ENCODE measurements at regions not wholly inside any gene's neighbourhood (a gene's known extent, or its start where the extent isn't known, plus 50 kb on each side); places are given as distances from the start of the nearest gene placed in this dataset.
A peak's percentile ranks its signal among the peaks of the same experiment; 100 is the strongest.

DNA sequence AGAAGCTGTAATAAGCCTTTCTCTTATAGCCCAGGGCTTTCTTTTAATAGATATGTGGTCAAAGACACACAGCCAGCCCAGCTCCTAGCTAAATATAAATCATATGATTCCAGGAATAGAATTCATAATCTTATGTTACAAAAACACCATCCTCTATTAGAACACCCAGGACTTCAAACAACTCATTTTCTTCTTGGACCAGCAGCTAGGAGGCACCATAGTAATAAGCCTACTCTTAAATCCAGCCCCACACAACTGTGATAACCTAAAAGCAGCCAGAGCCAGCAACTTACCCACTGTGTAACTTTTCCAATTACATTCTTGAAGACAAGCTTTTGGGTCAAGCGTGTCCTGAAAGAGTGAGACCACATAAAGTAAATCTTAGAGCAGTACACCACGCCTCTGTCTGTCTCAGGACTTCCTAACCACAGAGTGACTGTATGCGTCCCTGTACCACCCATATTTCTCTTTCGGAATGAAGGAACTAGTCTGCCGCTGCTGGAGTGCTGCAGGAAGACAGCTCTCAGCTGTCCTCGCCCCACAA lies 223.8 kb downstream of the TLE1 start:
- DNase-seq (no peak), ATAC-seq (no peak)
- Histone ChIP-seq H3K4me1 (no peaks in the 10 kb centered on the region), H3K4me3 (no peak overlapping the region), H3K36me3 (replicated peaks in 1 of 2; ENCODE audit: insufficient read depth in 1 of 2, low read depth in 2 of 2) (no peaks in the 10 kb centered on the region), H3K27me3 (no peaks in the 10 kb centered on the region), H3K27ac (no peak overlapping the region), H3K9me3 (no peaks in the 10 kb centered on the region)
- intact Hi-C loops (cut with DNase I): no loop called here
- peak in 1 of 7 experiments; percentile 9 for TF ChIP-seq CTCF (IDR thresholded peaks at IDR 0.05)
- TF ChIP-seq POLR2A (IDR thresholded peaks at IDR 0.05): no peak
- 64 to 86% methylated on average over 6 of the region's 6 CpGs for WGBS, 2 donors

DNA sequence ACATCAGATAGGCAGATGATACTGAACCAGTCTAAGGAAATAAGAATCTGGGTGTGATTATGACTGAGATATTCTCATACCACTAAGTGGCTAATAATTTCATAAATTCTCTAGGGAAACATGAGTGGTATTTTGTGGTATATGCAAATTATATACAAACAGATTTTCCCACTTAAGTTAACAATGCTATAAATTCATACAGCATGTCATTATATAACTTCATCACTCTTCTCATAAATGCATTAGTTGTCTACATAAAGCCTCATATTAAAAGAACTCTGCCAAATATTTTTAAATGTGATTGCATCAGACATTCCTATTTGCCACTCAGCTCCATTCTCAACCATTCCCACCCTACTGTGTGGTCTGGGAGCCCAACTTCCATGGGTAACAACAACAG lies 226.5 kb downstream of the TLE1 start:
- Histone ChIP-seq H3K4me1 (no peaks in the 10 kb centered on the region), H3K4me3 (no peak overlapping the region), H3K36me3 (replicated peaks in 1 of 2; ENCODE audit: insufficient read depth in 1 of 2, low read depth in 2 of 2) (no peaks in the 10 kb centered on the region), H3K27ac (no peak overlapping the region), H3K27me3 (no peaks in the 10 kb centered on the region), H3K9me3 (no peaks in the 10 kb centered on the region)
- intact Hi-C loops (cut with DNase I): no loop called here
- ATAC-seq (no peak), DNase-seq (no peak)
- TF ChIP-seq CTCF (IDR thresholded peaks at IDR 0.05) (no peak), POLR2A (IDR thresholded peaks at IDR 0.05) (no peak)

DNA sequence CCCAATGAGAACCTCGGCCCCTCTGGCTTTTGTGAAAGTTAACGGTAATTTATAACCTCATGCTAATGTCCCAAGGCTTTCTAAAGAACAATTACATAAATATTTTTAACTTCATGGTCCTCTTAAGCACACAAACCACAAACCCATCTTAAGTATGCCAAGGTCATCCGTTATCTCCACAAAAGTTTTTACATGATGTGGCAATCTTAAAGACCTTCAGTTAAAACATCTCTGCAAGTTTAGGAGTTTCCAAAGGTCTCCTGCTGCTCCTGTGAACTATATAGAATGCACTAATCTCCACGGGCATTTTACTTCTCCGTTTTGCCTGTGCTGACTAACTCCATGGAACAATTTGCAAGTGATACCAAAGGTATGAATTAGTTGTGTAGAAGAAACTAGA lies 228.2 kb downstream of the TLE1 start:
- DNase-seq (no peak), ATAC-seq (no peak)
- Histone ChIP-seq H3K36me3 (replicated peaks in 1 of 2; ENCODE audit: insufficient read depth in 1 of 2, low read depth in 2 of 2) (no peaks in the 10 kb centered on the region), H3K9me3 (no peaks in the 10 kb centered on the region), H3K4me1 (no peaks in the 10 kb centered on the region), H3K4me3 (no peak overlapping the region), H3K27me3 (no peaks in the 10 kb centered on the region), H3K27ac (no peak overlapping the region)
- WGBS, 2 donors: 68 to 72% methylated on average over 5 of the region's 5 CpGs
- TF ChIP-seq POLR2A (IDR thresholded peaks at IDR 0.05) (no peak), CTCF (IDR thresholded peaks at IDR 0.05) (no peak)
- intact Hi-C loops (cut with DNase I): no loop called here

DNA sequence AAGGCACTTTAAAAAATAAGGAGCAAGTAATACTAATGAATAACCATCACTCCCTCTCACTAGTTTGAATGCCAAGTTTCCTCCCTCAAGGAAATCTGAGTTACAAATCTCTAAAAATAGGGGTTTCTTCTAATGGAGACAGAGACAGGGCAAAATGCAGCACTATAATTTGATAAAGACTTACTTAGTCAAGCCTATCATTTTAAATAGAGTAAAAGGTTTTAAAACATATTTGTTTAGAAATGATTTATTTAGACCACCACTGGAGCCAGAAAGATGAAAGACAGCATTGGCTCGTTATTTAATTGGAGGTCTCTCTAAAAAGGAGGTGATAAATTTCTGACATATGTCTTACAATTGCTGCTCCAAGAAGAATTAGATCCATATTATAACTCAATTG lies 228.7 kb downstream of the TLE1 start:
- Histone ChIP-seq H3K9me3 (no peaks in the 10 kb centered on the region), H3K27me3 (no peaks in the 10 kb centered on the region), H3K4me3 (no peak overlapping the region), H3K36me3 (replicated peaks in 1 of 2; ENCODE audit: insufficient read depth in 1 of 2, low read depth in 2 of 2) (no peaks in the 10 kb centered on the region), H3K4me1 (no peaks in the 10 kb centered on the region), H3K27ac (no peak overlapping the region)
- DNase-seq (no peak), ATAC-seq (no peak)
- TF ChIP-seq CTCF (IDR thresholded peaks at IDR 0.05) (no peak), POLR2A (IDR thresholded peaks at IDR 0.05) (no peak)
- WGBS, 2 donors: 39 to 41% methylated on average over 1 of the region's 1 CpG
- intact Hi-C loops (cut with DNase I): no loop called here

- H3K36me3 ChIP-seq (replicated peaks in 1 of 2; ENCODE audit: insufficient read depth in 1 of 2, low read depth in 2 of 2): no peaks in the 10 kb centered on the region
- no peak for DNase-seq
- intact Hi-C loops (cut with DNase I): no loop called here
- TF ChIP-seq POLR2A (IDR thresholded peaks at IDR 0.05) (no peak), CTCF (IDR thresholded peaks at IDR 0.05) (no peak)
- no peaks in the 10 kb centered on the region for H3K9me3 ChIP-seq
- H3K27ac ChIP-seq: no peak overlapping the region
- H3K4me3 ChIP-seq: no peak overlapping the region
- no peaks in the 10 kb centered on the region for H3K4me1 ChIP-seq
- no peaks in the 10 kb centered on the region for H3K27me3 ChIP-seq
- no peak for ATAC-seq
Observed at GRCh38 chr9:81459591-81459990, 229.8 kb downstream of the TLE1 start.

All from body of pancreas (tissue), 4 donors.